PC-9 (cell line): ENCODE measurements at regions not wholly inside any gene's neighbourhood (a gene's known extent, or its start where the extent isn't known, plus 50 kb on each side); places are given as distances from the start of the nearest gene placed in this dataset.

ENCODE experiments used
- CTCF ChIP-seq: fragments of 200-600 bp; sonication (generic); conservative IDR thresholded peaks from 2 replicates; pipeline ENCODE4 v1.6.1; 2017; ENCODE audit warnings: mixed run types, antibody characterized with exemption, mild to moderate bottlenecking, moderate library complexity
- EZH2 ChIP-seq: fragments of 200-600 bp; sonication (generic); IDR thresholded peaks from 2 replicates; pipeline ENCODE4 v1.8.0; 2017; ENCODE audit warnings: antibody characterized with exemption, low read depth

- TF ChIP-seq CTCF (no peak), EZH2 (no peak)
These were observed 83.2 kb upstream of the USP9X start for GRCh38 chrX:41002026-41002425.
